ENCODE measurements at regions not wholly inside any gene's neighbourhood (a gene's known extent, or its start where the extent isn't known, plus 50 kb on each side); places are given as distances from the start of the nearest gene placed in this dataset.
"Not testable (repeated sequence)": the region's sequence is repeated elsewhere in the genome, so short reads cannot be mapped to it uniquely, and the experiment has no call there.

DNA sequence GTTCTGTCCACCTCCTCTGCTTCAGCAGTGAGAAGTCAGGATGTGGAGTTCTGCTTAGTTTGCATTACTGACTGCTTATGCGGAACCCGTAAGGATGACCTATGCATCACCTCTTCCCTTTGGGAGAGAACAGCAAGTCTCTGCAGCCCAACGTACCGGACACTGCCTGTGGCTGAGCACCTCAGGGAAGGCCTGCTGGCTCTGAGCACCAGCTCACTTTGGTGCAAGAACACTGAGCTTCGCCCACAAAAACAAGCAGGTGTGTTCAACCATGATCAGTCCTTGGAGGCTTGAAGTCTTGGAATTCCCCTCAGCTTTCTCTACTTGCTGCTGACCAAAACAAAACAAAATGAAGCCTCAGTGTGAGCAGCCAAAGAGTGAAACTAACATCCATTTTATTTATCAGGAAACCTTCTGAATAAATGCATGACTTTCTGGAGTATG lies 52.7 kb upstream of the NCK2 start:
- DNase-seq = no peak

GRCh38 chr2:105690566-105690965 lies 54.1 kb upstream of the NCK2 start:
- DNase-seq = no peak

- no peak for DNase-seq
These were observed 55.2 kb upstream of the NCK2 start for GRCh38 chr2:105689484-105689883.

DNA sequence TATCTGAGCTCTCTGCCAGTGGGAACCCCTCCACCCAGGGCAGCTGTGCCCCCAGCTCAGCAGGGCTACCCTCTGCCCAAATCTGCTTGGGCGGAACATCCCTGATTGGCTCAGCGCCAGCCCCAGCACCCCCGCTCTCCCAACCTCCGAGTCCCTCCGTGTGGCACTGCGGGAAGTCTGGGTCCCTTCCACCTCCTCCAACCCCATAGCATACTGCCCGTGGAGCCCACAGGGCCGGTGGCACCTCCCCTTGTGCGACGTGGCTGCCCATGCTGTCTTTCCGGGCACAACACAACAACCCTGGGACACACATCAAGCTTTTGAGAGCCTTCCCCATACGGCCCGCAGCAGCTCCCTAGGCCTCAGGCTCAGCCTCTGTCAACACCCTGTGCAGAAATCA lies 55.8 kb upstream of the NCK2 start:
- DNase-seq = no peak

GRCh38 chr2:105686588-105686987 lies 58.1 kb upstream of the NCK2 start:
- DNase-seq = no peak

GRCh38 chr2:105683011-105683492 lies 61.7 kb upstream of the NCK2 start:
- no peak for DNase-seq

GRCh38 chr2:105682401-105682800 lies 62.3 kb upstream of the NCK2 start:
- no peak for DNase-seq

DNA sequence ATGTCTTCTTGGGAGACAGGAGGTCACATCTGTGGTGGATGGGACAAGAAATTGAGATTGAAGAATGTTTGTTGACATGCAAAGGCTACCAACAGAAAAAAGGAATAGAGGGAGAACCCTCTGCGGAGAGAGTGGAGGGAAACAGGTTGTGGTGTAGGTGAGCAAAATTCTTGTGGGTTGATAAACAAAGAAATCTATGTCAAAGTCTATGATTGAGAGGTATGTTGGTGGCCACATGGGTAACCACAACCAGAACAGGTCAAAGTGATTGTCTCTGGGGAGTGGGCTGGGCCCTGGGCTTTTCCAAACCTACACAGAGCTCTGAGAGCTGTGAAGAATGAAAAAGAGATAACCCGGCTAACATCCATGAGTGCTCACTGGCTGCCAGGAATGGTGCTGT lies 62.8 kb upstream of the NCK2 start:
- DNase-seq = no peak

- no peak for DNase-seq
These were observed 64.4 kb upstream of the NCK2 start for GRCh38 chr2:105680357-105680756.

DNA sequence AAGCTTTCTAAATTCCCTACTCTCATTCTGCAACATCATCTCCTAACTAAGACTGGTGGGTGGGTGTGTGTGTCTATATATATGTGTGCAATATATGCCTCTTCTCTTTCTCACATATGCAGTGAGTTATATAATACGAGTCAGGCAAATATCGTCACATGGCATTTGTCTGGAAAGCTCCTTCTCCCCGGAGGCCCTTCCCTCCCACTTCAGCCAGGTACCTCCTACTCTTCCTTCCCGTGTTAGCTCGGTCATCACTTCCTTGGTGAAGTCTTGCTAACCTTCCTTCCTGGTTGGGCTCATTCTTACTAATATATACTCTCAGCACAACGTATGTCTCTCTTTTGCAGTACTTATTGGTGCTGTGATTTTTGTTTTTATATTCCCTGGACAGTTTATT lies 66.4 kb upstream of the NCK2 start:
- no peak for DNase-seq

DNA sequence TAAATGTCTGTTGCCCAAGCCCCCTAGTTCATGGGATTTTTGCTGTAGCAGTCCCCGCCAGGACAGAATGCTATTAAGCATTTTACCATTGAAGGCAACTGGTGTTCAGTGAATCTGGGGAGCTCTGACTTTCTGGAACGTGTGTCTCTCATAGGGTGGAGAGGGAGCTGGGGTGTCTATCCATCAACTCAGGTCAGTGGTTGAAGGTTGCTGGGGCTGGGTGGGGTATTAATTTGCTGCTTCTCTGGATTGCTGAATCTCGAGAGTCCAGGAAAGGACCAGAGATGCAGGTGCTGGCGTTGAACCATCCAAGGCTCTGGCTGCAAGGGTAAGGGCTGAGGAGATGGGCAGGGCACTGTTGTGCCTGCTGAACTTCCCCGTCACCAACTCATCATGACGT lies 66.8 kb upstream of the NCK2 start:
- no peak for DNase-seq

GRCh38 chr2:105675841-105676240 lies 68.9 kb upstream of the NCK2 start:
- no peak for DNase-seq

DNA sequence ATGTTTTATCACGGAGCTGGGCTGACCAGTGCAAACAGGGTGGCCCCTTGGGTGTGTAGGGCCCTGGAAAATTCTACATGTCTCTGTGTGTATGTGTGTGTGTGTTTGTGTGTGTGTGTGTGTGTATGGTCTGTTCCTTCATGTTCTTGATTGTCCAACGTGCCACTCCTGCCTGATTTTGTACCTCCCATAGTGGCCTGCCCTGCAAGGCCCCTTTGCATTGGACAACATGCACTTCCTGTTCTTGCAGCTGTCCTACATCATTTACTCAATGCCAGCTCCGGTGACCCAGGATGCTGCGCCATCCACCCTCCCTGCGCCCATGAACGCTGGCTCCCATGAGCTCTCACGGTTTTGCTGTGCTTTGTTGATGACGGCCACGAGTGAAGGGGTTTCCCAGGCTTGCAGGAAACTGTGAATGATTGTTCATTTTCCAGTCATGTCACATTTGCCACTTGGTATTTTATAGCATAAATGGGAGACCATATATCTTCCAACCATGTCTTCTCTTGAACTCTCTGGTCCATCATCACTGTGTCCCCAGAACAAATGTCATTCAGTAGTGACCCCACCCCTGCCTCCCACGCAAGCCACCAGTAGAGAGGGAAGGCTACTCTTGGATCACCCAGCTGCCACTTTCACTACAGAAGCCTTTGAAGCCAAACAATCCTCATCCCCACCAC lies 69.7 kb upstream of the NCK2 start:
- no peak for DNase-seq

DNA sequence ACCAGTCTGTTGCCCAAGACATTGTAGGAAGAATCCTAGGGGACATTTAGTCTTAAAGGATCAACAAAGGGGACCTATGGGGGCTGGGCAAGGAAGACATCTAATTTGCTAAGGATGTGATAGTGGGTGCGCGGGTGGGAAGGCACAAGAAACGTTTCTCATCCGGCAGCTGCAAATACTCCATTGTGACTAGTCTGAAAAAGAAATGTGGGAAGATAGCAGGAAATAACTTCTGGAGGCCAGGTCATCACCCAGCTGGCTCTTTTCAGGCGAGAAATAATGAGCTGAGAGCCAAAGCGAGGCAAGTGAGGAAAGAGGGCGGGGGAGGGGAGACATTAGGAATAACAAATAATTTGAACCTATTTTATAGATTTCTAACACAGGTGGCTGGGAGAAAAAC lies 70.3 kb upstream of the NCK2 start:
- DNase-seq = no peak

DNA sequence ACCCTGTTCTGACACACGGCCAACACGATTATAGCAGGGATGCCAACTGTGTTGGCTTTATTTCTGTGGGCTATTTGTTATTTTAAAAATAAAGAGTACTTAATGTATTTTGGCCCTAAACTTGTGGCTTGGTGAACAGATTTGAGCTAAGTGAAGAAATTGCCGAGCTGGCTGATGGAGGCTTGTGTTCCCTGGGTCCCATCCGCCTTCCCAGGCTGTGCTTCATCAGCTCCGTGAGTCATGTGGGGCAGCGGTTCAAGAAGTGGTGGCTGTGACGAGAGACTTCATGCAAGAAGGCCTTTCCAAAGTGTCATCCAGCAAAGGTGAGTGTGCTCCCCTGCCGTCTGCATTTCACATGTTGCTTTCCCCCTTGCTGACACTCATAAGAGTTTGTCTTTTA lies 73.6 kb upstream of the NCK2 start:
- peak; percentile 4 for DNase-seq

GRCh38 chr2:105669384-105669891 lies 75.3 kb upstream of the NCK2 start:
- no peak for DNase-seq

DNA sequence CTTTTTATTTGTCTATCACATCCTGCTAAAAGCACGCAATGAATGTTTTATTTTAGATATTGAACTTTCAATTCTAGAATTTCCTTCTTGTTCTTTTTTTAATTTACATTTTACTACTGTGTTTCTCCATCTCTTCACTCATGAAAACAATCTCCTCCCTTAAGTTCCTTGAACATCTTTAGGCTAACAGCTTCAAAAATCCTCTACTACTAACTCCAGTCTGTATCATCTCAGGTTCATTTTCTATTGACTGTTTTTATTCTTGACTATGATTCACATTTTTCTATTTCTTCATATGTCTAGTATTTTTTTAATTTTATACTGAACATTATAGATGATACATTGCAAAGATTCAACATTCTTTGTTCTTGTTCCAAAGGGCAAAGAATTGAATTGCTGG lies 79.2 kb upstream of the NCK2 start:
- no peak for DNase-seq

- DNase-seq = no peak
These were observed 84.2 kb upstream of the NCK2 start for GRCh38 chr2:105660489-105660888.

DNA sequence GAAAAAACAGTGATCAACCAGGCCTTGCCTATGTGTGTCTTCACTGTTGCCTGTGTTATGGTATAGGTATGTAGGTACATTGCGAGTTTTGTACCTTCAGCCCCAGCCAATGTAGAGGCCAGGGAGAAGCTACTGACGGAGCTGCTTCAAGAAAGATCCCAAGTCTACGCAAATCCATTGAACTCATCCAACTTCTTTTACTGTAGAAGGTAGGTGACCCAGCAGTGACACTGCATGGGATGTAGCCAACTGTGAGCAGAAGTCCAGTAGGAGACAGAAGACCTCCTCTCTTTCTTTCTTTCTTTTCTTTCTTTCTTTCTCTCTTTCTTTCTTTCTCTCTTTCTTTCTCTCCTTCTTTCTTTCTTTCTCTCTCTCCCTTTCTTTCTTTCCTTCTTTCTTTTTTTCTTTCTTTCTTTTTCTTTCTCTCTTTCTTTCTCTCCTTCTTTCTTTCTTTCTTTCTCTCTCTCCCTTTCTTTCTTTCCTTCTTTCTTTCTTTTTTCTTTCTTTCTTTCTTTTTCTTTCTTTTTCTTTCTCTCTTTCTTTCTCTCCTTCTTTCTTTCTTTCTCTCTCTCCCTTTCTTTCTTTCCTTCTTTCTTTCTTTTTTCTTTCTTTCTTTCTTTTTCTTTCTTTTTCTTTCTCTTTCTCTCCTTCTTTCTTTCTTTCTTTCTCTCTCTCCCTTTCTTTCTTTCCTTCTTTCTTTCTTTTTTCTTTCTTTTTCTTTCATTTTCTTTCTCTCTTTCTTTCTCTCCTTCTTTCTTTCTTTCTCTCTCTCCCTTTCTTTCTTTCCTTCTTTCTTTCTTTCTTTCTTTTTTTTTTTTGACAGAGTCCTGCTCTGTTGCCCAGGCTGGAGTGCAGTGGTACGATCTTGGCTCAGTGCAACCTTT lies 88.7 kb upstream of the NCK2 start:
- DNase-seq = not testable (repeated sequence)

GRCh38 chr2:105655244-105655643 lies 89.5 kb upstream of the NCK2 start:
- DNase-seq = no peak

DNA sequence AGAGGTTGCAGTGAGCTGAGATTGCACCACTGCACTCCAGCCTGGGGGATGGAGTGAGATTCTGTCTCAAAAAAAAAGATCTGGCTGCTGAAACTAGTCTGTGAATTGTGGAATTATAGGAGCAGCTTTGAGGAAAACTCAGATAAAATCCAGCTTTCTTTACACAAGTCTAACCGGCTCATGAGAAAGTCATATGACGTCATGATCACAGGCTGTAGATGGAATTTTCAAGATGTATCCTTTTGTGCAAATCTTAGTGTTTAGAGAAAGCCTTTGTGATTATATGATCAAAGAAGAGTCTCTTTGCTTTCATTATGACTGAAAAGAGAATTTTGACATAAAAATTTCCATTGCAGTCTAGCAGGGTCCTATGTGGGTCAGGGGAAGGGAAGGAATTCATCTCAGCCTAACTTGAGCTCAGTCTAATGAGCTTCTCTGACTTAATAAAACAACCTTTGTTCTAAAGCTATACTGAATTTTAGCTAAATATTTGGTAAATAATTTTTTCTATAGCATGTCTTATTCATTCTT lies 90.2 kb upstream of the NCK2 start:
- no peak for DNase-seq

DNA sequence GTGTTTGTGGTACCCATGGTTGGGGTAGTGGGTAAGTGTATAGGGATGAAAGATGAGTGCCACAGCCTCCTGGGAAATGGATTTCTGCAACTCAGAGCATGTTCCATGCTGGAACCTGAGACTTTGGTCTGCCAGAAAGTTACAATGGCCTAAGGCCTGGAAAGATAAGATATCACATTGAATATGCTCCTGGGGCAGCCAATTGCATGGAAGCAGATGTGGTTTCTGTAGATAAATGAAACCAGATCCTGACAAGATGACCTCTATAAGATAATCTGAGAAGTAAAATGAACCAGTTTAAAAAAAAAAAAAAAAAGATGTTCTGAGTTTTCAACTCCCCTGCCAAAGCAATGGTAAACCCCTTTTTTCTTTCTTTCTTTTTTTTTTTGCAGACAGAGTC lies 91.4 kb upstream of the NCK2 start:
- no peak for DNase-seq

DNA sequence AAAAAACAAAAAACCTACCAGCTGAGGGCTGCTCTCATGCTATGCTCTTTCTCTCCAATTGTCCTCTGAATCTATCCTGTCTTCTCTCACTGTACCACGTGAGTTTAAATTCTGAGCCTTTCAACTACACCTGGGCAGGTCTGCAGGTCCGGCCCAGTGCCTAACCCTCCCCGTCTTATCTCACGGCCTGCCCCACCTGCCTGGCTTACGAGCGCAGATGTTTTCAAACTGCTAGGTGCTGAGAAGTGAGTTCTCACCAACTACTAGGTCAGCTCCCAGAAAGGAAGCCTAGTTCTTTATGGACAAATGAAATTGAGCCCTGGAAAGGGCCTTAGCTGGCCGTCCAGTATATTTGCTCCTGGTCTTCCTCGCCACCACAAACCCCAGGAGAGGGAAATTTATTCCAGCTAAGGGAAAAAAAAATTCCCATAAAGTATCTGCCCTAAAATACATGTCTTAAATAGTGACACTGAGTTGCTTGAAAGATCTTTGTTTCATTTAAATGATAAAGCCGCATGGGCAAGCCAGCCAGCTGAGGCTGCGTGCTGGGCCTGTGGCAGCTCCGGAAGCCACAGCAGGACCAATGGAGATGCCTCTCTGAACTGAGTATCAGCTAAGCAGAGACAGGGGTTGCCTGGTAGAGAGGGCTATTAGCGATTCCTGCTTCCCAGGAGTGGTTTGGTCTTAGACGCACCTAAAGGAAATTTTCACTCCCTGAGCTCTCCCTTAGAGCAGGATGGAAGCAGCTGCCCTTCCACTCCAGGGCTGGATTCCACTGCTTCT lies 92.5 kb upstream of the NCK2 start:
- DNase-seq = no peak
